ENCODE measurements at regions not wholly inside any gene's neighbourhood (a gene's known extent, or its start where the extent isn't known, plus 50 kb on each side); places are given as distances from the start of the nearest gene placed in this dataset.
"Not testable (repeated sequence)": the region's sequence is repeated elsewhere in the genome, so short reads cannot be mapped to it uniquely, and the experiment has no call there.

DNA sequence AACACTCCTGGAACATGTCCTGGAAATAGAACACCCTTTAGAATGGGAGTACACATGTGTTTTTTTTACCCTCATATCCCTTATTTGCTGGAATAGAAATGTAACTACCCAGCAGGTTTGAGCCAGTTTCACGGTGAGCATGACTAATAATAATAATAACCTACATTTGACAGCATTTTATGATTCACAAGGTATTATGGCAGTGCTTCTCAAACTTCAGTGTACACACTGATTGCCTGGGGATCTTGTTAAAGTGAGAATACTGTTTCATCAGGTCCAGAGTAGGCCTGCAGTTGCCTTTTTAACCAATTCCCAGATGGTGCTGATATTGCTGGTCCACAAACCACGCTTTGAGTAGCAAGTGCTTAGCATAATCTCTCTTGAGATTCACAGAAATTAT, 63.9 kb downstream of the NFKBIZ start:
- DNase-seq (ENCODE audit: extremely low read depth, low read depth), result no peak
- TF ChIP-seq, protein P1, sequence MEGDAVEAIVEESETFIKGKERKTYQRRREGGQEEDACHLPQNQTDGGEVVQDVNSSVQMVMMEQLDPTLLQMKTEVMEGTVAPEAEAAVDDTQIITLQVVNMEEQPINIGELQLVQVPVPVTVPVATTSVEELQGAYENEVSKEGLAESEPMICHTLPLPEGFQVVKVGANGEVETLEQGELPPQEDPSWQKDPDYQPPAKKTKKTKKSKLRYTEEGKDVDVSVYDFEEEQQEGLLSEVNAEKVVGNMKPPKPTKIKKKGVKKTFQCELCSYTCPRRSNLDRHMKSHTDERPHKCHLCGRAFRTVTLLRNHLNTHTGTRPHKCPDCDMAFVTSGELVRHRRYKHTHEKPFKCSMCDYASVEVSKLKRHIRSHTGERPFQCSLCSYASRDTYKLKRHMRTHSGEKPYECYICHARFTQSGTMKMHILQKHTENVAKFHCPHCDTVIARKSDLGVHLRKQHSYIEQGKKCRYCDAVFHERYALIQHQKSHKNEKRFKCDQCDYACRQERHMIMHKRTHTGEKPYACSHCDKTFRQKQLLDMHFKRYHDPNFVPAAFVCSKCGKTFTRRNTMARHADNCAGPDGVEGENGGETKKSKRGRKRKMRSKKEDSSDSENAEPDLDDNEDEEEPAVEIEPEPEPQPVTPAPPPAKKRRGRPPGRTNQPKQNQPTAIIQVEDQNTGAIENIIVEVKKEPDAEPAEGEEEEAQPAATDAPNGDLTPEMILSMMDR (IDR thresholded peaks at IDR 0.05; ENCODE audit: low read depth, low read length, missing control alignments), result no peak
- no peak overlapping the region for H3K4me3 ChIP-seq (replicated peaks; ENCODE audit: low read depth, low read length)

DNA sequence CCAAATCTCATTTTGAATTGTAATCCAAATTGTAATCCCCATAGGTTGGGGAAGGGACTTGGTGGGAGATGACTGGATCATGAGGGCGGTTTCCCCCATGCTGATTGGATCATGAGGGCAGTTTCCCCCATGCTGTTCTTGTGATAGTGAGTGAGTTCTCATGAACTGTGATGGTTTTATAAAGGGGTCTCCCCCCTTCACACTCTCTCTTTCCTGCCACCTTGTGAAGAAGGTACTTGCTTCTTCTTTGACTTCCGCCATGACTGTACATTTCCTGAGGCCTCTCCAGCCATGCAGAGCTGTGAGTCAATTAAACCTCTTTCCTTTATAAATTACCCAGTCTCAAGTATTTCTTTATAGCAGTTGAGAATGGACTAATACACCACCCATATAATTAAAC, 68.4 kb downstream of the NFKBIZ start:
- DNase-seq (ENCODE audit: extremely low read depth, low read depth); H3K4me3 ChIP-seq (replicated peaks; ENCODE audit: low read depth, low read length): not testable (repeated sequence)

DNA sequence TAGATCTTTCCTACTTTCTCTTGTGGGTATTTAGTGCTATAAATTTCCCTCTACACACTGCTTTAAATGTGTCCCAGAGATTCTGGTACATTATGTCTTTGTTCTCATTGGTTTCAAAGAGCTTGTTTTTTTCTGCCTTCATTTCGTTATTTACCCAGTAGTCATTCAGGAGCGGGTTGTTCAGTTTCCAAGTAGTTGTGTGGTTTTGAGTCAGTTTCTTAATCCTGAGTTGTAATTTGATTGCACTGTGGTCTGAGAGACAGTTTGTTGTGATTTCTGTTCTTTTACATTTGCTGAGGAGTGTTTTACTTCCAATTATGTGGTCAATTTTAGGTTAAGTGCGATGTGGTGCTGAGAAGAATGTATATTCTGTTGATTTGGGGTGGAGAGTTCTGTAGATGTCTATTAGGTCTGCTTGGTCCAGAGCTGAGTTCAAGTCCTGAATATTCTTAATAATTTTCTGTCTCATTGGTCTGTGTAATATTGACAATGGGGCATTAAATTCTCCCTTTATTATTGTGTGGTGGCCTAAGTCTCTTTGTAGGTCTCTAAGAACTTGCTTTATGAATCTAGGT, 72.9 kb downstream of the NFKBIZ start:
- DNase-seq (ENCODE audit: extremely low read depth, low read depth); H3K4me3 ChIP-seq (replicated peaks; ENCODE audit: low read depth, low read length): not testable (repeated sequence)

DNA sequence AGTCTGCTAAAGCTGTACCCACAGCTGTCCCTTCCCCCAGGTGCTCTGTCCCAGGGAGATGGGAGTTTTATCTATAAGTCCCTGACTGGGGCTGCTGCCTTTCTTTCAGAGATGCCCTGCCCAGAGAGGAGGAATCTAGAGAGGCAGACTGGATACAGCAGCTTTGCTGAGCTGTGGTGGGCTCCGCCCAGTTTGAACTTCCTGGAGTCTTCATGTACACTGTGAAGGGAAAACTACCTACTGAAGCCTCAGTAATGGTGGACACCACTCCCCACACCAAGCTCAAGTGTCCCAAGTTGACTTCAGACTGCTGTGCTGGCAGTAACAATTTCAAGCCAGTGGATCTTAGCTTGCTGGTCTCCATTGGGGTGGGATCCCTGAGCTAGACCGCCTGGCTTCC, 75.3 kb downstream of the NFKBIZ start:
- not testable (repeated sequence) for DNase-seq (ENCODE audit: extremely low read depth, low read depth); H3K4me3 ChIP-seq (replicated peaks; ENCODE audit: low read depth, low read length)

DNA sequence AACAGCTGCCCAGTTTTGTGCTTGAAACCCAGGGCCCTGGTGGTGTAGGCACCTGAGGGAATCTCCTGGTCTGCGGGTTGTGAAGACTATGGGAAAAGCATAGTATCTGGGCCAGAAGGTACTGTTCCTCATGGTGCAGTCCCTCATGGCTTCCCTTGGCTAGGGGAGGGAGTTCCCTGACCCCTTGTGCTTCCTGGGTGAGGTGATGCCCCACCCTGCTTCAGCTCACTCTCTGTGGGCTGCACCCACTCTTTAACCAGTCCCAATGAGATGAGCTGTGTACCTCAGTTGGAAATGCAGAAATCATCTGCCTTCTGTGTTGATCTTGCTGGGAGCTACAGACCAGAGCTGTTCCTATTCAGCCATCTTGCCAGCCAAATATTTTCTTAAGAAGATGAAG, 75.8 kb downstream of the NFKBIZ start:
- not testable (repeated sequence) for H3K4me3 ChIP-seq (replicated peaks; ENCODE audit: low read depth, low read length)

DNA sequence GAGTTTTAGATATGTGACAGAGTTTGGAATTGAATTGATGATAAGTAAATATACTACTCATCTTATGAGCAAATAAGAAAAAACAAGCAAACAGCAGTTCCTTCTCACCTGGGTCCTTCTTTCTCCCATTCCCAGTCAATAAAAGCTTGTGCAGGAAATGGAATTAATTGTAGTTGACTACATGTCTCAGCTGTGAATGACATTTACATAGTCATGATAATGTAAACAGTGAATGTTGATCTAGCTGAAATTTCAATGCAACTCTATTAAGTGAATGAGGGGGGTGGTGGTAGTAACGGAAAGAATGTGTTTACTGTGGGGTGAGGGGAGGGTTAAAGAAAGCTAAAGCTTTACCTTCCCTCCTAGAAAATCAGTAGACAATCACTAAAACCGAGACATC, 76.2 kb downstream of the NFKBIZ start:
- no peak overlapping the region for H3K4me3 ChIP-seq (replicated peaks; ENCODE audit: low read depth, low read length)
- no peak for DNase-seq (ENCODE audit: extremely low read depth, low read depth)
- TF ChIP-seq, protein P1 (IDR thresholded peaks at IDR 0.05; ENCODE audit: low read depth, low read length, missing control alignments), result no peak

More for the DNA sequence above, 75.8 kb downstream of the NFKBIZ start:
- not testable (repeated sequence) for DNase-seq (ENCODE audit: extremely low read depth, low read depth)

DNA sequence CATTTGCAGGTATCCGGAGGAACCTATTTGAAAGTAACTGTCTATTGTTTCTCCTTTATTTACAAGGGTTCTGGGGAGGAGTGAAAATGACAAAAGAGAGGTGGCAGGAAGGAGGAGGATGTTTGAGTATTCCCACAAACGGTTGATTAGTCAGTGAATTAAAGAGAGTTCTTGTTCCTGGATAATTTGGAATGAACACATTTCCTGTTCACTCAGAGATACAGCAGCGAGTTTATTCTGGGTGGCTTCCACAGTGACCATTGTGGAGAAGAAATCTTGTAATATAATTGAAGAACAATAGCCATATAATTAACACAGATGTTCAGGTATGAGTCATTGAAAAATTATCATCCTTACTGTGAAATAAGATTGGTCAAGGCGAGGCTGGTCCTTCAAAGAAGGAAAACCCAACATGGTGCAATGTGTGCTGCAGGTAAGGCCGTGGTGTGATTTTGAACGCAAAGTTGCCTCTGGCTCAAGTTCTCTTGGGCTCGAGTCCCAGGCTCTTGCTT, 77.3 kb downstream of the NFKBIZ start:
- no peak overlapping the region for H3K4me3 ChIP-seq (replicated peaks; ENCODE audit: low read depth, low read length)
- DNase-seq (ENCODE audit: extremely low read depth, low read depth), result no peak
- TF ChIP-seq, protein P1 (IDR thresholded peaks at IDR 0.05; ENCODE audit: low read depth, low read length, missing control alignments), result no peak

DNA sequence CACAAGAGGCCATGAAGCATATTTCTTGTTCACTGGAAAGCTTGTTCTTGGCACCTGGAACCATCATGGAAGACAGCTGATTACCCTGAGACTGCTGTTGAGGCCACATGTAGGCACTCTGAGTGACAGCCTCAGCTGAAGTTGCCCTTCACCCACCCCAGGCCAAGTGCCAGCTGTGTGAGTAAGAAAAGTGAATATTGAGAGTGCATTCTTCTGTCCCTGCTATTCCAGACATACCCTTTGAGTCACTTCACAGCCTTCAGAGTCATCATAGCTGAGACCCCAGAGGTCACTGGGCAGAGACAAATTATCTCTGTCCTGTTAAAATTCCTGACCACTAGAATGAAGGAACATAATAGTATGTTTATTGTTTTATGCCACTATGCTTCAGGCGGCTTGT, 79.6 kb downstream of the NFKBIZ start:
- H3K4me3 ChIP-seq (replicated peaks; ENCODE audit: low read depth, low read length), result no peak overlapping the region
- TF ChIP-seq, protein P1 (IDR thresholded peaks at IDR 0.05; ENCODE audit: low read depth, low read length, missing control alignments), result no peak
- no peak for DNase-seq (ENCODE audit: extremely low read depth, low read depth)

DNA sequence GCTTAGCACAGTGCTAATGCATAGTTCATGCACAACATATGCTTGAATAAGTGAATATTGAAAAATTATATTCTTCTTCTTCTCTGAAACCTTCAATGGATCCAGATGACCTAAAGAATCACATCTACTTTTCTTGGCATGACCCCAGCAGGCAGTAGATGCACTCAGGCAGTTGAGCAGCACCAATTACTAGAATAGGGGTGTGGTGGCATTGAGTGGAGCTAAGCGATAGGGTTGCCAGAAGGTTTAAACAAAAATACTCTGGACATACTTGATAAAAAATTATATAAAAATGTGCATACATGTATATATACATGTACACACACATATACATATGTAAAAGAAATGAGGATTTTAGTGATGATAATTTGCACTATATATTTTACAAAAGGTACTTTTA, 81.8 kb downstream of the NFKBIZ start:
- no peak for DNase-seq (ENCODE audit: extremely low read depth, low read depth)
- no peak overlapping the region for H3K4me3 ChIP-seq (replicated peaks; ENCODE audit: low read depth, low read length)
- TF ChIP-seq, protein P1 (IDR thresholded peaks at IDR 0.05; ENCODE audit: low read depth, low read length, missing control alignments), result no peak

Data from HFF-Myc (cell line).